Cerebellar cortex (tissue), 1 donor: ENCODE measurements at regions not wholly inside any gene's neighbourhood (a gene's known extent, or its start where the extent isn't known, plus 50 kb on each side); places are given as distances from the start of the nearest gene placed in this dataset.
"Not testable (repeated sequence)": the region's sequence is repeated elsewhere in the genome, so short reads cannot be mapped to it uniquely, and the experiment has no call there.

Source experiments
- DNase-seq: peaks from one replicate; pipeline ENCODE4 v3.0.0-alpha.2; 2015; ENCODE audit warnings: low spot score

- DNase-seq: no peak
Observed at GRCh38 chr13:30520571-30520970, 54.8 kb upstream of the HMGB1 start.

GRCh38 chr13:30523211-30523610, 57.5 kb upstream of the HMGB1 start:
- DNase-seq: no peak

GRCh38 chr13:30523817-30524216, 58.1 kb upstream of the HMGB1 start:
- DNase-seq: not testable (repeated sequence)

GRCh38 chr13:30525212-30525611, 59.5 kb upstream of the HMGB1 start:
- not testable (repeated sequence) for DNase-seq

GRCh38 chr13:30526612-30527495, 61.1 kb upstream of the HMGB1 start:
- no peak for DNase-seq

- no peak for DNase-seq
Observed at GRCh38 chr13:30529085-30529834, 63.5 kb upstream of the HMGB1 start.

- DNase-seq: no peak
Observed at GRCh38 chr13:30535046-30535445, 69.3 kb upstream of the HMGB1 start.

GRCh38 chr13:30545320-30545719, 72.4 kb upstream of the USPL1 start:
- no peak for DNase-seq

GRCh38 chr13:30548046-30548445, 69.7 kb upstream of the USPL1 start:
- not testable (repeated sequence) for DNase-seq

GRCh38 chr13:30551189-30551588, 66.5 kb upstream of the USPL1 start:
- peak; percentile 19 for DNase-seq

GRCh38 chr13:30552567-30552966, 65.2 kb upstream of the USPL1 start:
- no peak for DNase-seq

- no peak for DNase-seq
Observed at GRCh38 chr13:30559274-30559673, 58.4 kb upstream of the USPL1 start.

GRCh38 chr13:30560212-30560611, 57.5 kb upstream of the USPL1 start:
- DNase-seq: no peak

- DNase-seq: no peak
Observed at GRCh38 chr13:30561511-30561910, 56.2 kb upstream of the USPL1 start.

GRCh38 chr13:30564489-30564888, 53.2 kb upstream of the USPL1 start:
- no peak for DNase-seq

GRCh38 chr13:30565658-30566057, 52.1 kb upstream of the USPL1 start:
- no peak for DNase-seq

- no peak for DNase-seq
Observed at GRCh38 chr13:30567072-30567471, 50.6 kb upstream of the USPL1 start.
